ENCODE measurements at regions not wholly inside any gene's neighbourhood (a gene's known extent, or its start where the extent isn't known, plus 50 kb on each side); places are given as distances from the start of the nearest gene placed in this dataset.

GRCh38 chr9:89920951-89921350, 316.1 kb downstream of the GADD45G start:
- TF ChIP-seq CTCF (IDR thresholded peaks at IDR 0.05), result no peak

GRCh38 chr9:89922099-89922498, 317.3 kb downstream of the GADD45G start:
- no peak for TF ChIP-seq CTCF (IDR thresholded peaks at IDR 0.05)

GRCh38 chr9:89923174-89923573, 318.4 kb downstream of the GADD45G start:
- TF ChIP-seq CTCF (IDR thresholded peaks at IDR 0.05), result no peak

- no peak for TF ChIP-seq CTCF (IDR thresholded peaks at IDR 0.05)
Measured at GRCh38 chr9:89923961-89924504, 319.2 kb downstream of the GADD45G start.

GRCh38 chr9:89924611-89925010, 319.8 kb downstream of the GADD45G start:
- TF ChIP-seq CTCF (IDR thresholded peaks at IDR 0.05), result no peak

GRCh38 chr9:89926167-89926566, 321.4 kb downstream of the GADD45G start:
- TF ChIP-seq CTCF (IDR thresholded peaks at IDR 0.05), result no peak

GRCh38 chr9:89926691-89927220, 321.9 kb downstream of the GADD45G start:
- TF ChIP-seq CTCF (IDR thresholded peaks at IDR 0.05), result no peak

GRCh38 chr9:89928106-89928505, 323.3 kb downstream of the GADD45G start:
- no peak for TF ChIP-seq CTCF (IDR thresholded peaks at IDR 0.05)
